HEK293T (cell line): ENCODE measurements at regions not wholly inside any gene's neighbourhood (a gene's known extent, or its start where the extent isn't known, plus 50 kb on each side); places are given as distances from the start of the nearest gene placed in this dataset.

Experiments
- LEF1 ChIP-seq: fragments of 450-650 bp; IDR thresholded peaks from 2 replicates; pipeline ENCODE4 v1.6.1; 2017; ENCODE audit warnings: mild to moderate bottlenecking, borderline replicate concordance
- NFRKB ChIP-seq: fragments of 450-650 bp; IDR thresholded peaks from 2 replicates; pipeline ENCODE4 v1.6.1; 2016; ENCODE audit warnings: mild to moderate bottlenecking, moderate library complexity
- SP1 ChIP-seq: fragments of 450-650 bp; IDR thresholded peaks from 2 replicates; pipeline ENCODE4 v1.6.1; 2017

DNA sequence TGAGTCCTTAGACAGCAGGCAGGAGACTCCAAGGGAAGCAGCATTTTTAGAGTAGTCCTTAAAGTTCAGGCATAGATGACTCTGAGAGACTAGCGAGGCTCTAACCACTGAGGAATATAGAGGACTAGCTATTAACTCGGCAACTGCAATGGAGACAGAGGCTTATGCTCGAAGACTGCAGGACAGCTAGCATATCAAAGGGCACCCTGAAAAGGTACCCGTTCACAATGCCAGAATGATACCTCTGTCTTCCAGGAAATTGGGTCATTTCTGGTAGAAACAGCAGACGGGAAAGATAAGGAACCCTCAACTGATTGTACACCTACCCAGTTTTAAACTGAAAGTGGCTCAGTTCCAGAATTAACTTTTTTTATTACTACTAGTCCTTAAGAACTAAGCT is 1204.0 kb upstream of the ZEB2 start:
- no peak for TF ChIP-seq SP1
- no peak for TF ChIP-seq NFRKB
- no peak for TF ChIP-seq LEF1
